NCI-H526 (cell line): ENCODE measurements at regions not wholly inside any gene's neighbourhood (a gene's known extent, or its start where the extent isn't known, plus 50 kb on each side); places are given as distances from the start of the nearest gene placed in this dataset.

Experiments used
- DNase-seq, 2 experiments: peaks; one replicate each; lab custom pipeline; 2025; lab: John Stamatoyannopoulos, UW

GRCh38 chr3:144141496-144141895 is 169.9 kb downstream of the DIPK2A start:
- DNase-seq, result no peak

GRCh38 chr3:144142151-144142840 is 170.7 kb downstream of the DIPK2A start:
- DNase-seq, result no peak

DNA sequence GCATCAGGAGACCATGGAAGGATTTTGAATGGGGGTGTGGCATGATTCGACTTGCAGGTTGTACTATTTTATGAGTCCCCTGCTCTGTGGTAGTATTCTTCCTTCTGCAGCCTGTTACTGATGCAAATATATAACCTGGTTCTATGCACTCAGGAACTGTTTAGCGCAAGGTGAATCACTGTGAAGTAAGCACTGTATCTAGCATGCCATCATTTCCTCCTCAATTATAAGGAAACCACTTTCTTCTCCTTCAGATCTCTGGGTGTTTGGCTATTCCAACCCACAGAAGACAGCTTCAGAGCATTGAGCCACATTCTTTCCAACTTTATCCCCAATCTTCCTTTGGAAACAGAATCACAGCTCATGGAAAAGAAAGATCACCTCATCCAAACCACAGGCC is 176.7 kb downstream of the DIPK2A start:
- DNase-seq, result no peak

DNA sequence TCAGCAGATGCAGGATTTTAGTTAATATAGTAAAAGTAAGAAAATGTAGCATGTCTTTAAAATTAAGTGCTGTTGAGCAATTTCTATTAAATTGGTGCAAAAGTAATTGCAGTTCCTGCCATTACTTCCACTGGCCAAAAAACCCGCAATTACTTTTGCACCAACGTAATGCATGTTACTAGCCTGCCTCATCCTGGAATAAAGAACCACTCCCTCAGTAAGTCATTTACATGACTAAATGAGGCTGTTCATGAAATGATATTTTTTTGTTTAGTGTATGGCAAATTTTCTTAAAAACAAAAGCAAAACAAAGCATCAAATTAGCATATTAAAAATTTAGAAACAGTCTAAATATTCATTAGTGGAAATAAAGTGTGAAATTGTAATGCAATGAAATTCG is 180.4 kb downstream of the DIPK2A start:
- no peak for DNase-seq

- no peak for DNase-seq
Measured at GRCh38 chr3:144160627-144161026, 189.0 kb downstream of the DIPK2A start.

GRCh38 chr3:144162042-144162441 is 190.4 kb downstream of the DIPK2A start:
- peak in 1 of 2 experiments; percentile 48 for DNase-seq

DNA sequence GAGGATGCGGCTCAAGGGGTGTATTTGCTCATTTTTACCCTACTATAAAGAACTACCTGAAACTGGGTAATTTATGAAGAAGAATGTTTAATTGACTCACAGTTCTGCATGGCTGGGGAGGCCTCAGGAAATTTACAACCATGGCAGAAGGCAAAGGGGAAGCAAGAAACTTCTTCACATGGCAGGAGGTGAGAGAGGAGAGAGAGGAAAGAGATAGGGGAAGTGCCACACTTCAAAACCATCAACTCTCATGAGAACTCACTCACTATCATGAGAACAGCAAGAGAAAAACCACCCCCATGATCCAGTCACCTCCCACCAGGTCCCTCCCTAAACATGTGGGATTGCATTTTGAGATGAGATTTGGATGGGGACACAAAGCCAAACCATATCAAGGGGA is 192.7 kb downstream of the DIPK2A start:
- no peak for DNase-seq

DNA sequence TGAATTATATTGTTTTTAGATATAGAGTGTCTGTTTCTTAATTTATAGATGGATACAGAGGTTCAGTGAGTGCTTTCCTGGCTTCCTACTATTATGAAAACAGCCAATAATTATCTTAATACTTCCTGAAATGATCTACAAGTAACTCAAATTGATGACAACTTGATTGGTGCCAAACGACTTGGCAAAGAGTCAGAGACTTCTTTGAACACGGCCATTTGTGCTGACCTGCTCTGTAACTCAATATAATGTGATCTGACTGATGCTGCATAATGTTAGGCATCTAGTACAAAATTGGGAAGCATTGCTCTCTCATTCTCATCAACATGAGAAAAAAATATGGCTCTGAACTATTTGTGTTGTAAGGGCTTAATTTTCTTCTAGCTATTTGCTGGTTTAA is 193.9 kb downstream of the DIPK2A start:
- DNase-seq, result no peak

DNA sequence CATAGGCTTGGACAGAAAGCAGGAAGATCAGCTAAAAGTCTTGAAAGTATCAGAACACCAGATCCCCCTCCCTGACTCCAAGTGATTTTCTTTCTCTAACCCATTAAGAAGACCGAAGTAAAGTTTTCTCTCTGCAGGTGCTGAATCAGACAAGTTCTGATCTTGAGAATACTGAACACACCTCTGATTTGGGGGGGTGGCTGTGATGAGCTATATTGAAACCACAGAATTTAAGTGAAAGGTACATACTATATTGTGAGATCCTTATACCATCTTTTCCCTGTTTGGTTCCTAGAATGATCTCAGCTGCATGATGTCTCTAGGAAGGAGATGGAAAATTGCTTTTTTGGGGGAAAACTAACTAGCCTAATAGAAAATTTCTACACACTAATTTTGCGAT is 196.0 kb downstream of the DIPK2A start:
- DNase-seq, result no peak

GRCh38 chr3:144173491-144173890 is 201.9 kb downstream of the DIPK2A start:
- peak; percentile 6 to 7 for DNase-seq

- no peak for DNase-seq
Measured at GRCh38 chr3:144175644-144176425, 204.2 kb downstream of the DIPK2A start.

GRCh38 chr3:144177649-144178048 is 206.0 kb downstream of the DIPK2A start:
- no peak for DNase-seq

DNA sequence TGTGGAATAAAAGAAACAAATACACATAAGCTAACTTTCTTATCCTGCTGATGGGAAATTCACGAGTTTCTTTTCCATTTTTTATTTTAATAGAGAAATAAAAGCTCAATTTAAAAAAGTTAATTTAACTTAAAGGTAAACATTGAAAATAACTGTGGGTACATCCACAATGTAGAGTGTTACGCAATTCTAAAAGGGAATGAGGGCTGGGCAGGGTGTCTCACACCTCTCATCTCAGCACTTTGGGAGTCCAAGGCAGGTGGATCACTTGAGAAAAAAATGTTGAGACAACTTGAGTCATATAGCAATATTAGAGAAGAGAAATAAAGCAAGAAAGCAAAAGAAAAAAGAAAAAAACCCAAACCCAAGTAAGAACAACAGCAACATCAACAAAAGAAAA is 207.0 kb downstream of the DIPK2A start:
- no peak for DNase-seq

DNA sequence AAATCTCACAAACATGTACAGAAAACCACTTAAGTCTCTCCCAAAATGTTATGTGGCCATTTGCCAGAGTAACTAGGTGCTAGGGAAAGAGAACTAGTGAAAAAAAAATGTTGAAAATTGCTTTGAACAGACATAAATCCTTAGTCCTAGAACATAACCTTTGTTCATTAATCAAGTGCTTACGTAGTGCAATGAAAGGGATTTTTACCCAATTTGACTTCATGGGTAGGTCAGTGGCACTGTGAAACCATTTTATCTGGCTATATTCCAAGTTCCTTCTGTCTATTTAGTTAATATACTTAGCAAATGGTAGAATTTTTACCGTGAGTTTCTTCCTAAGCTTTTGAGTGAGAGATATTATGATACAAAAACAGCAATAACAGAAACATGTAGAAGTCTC is 209.4 kb downstream of the DIPK2A start:
- DNase-seq, result no peak

- DNase-seq, result no peak
Measured at GRCh38 chr3:144182501-144182900, 210.9 kb downstream of the DIPK2A start.

GRCh38 chr3:144185276-144185675 is 213.7 kb downstream of the DIPK2A start:
- DNase-seq, result no peak

DNA sequence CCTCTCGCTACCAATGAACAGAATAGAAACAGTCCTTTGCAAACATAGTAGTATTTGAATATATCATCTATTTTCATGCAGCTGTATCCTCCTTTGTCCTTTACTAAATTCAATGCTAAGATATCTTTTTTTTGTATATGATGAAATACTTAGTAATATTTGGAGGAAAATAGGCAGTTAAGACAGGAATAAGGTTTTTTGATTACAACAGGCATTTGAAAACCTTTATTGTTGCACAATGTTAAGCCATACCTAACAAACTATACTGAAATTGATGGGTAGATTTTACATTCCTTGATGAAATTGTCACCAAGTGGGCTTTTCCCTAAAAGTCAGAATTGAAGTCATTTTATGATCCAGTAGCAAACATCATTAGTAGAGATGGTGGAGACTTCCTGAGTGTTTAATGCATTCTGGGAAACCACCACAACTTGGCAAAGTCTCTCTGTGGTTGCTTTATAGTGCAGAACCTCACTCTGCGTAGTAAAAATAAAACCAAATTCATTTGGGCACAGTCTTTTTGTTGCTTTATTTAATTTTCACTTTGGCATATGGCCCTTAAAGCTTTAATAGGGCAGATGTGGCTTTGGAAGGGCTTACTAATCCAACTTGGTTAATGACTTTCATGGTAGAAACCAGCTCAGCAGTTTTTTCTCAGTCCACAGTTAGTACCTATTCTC is 216.0 kb downstream of the DIPK2A start:
- no peak for DNase-seq

DNA sequence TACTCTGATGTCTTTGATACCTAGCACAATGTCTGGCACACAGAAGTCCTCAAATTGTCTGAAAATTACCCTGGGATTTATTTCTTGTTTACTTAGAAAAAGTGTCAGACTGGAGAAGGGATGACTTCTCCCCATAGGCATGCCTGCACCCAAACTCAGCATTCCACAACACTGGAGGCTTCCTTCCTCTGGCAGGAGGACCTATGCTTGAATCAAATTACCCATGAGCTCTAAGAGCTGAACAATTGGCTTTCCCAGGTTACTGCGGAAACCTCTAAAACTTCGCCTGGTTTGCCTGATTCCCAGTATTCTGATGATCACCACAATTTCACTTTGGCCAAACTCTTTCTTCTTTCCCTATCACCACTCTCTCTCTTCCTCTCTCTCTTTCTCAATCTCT is 217.4 kb downstream of the DIPK2A start:
- no peak for DNase-seq

DNA sequence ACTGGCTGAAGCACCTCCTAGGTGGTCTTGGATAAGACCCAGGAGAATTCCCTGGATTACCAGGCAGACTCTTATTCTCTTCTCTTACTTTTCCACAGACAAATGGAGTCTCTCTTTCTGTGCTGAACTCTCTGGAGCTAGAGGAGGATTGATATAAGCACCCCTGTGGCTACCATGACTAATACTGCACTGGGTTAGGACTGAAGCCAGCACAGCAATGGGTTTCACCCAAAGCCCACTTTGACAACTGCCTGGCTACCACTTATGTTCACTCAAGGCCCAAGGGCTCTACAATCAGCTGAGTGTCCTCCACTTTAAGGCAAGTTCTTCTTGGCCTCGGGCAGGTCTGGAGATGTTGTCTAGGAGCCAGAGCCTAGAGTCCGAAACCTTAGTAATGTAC is 225.5 kb downstream of the DIPK2A start:
- no peak for DNase-seq

GRCh38 chr3:144197582-144197981 is 226.0 kb downstream of the DIPK2A start:
- DNase-seq, result no peak

GRCh38 chr3:144200004-144200403 is 228.4 kb downstream of the DIPK2A start:
- DNase-seq, result no peak

- DNase-seq, result no peak
Measured at GRCh38 chr3:144200466-144200865, 228.8 kb downstream of the DIPK2A start.

DNA sequence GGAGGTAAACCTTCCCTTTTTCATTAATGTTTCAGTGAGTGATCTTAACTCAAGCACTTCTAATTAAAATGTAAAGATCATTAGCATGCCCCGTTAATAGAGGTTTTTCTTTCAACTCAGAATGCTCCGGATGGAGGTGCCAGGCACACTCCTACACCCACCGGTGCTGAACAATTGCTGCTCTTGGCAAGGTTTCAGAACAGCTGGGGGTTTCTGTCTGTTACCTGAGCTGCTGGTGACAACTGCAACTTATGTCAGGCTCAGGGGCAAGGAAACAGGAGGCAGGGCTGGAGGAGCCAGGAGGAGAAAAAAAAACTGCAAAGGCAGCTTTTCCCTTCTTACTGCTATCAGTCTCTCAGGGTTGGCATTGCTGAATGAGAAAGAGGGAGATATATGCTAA is 250.1 kb downstream of the DIPK2A start:
- no peak for DNase-seq
